Stimulated activated CD4-positive, alpha-beta T cell treated with anti-CD3 and anti-CD28 coated beads, Interleukin-4, amount 100 ng/mL, for 48 hours (primary cell): ENCODE measurements at regions not wholly inside any gene's neighbourhood (a gene's known extent, or its start where the extent isn't known, plus 50 kb on each side); places are given as distances from the start of the nearest gene placed in this dataset.
A peak's percentile ranks its signal among the peaks of the same experiment; 100 is the strongest.

Experiments
- DNase-seq, 2 donors: peaks; one replicate each; pipeline ENCODE4 v3.0.0-alpha.2; 2020; ENCODE audit warnings: low read depth in 2 of 2

GRCh38 chr6:14187406-14187805 is 69.8 kb downstream of the CD83 start:
- DNase-seq = no peak

GRCh38 chr6:14189074-14189473 is 71.5 kb downstream of the CD83 start:
- no peak for DNase-seq

DNA sequence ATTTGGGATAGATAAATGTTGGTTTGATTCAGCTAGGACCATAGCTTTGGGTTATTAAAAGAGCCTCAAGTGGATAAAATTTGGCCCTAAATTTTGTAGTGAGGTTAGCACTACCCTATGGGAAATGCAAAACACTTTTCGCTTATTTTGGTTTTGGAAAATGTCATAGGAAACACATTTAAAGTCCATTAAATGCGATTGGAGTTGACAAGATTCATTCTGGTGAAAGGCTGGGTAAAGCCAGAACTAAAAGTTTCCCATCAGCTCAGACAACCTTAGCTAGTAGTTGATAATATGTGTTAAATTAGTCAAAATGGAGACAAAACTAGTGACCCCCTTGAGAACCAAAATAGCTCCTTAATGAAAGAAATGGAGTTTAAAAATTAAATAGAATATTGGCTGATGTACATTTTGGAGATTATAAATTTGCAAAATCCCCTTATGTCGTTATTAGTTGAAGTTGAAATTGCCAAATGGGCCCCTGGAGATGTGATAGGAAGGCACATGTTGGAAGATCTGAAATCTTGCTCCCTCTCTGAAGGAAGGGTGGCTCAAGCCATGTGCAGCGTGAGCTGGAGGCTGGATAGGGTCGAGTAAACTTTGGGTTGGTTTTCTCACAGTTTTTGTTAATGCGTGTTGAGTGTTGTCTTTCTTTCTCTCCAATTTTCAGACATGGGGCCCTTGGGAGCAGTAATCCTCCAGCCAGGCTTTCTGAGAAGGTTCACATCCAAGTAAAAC is 72.8 kb downstream of the CD83 start:
- DNase-seq = no peak

DNA sequence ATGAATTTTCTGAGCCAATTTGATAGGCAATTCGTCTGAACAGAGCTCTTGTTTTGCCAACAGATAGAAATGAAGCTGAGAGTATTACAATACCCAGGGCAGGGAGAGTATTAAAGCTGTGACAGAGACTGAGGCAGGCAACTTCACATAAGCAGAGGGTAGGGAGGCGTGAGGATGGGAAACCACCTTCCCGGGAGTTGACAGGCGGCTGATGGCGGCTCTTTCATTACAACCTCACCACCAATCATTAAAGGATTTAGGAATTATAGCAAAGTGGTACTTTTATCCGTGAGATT is 73.3 kb downstream of the CD83 start:
- no peak for DNase-seq

GRCh38 chr6:14191761-14192160 is 74.2 kb downstream of the CD83 start:
- no peak for DNase-seq

DNA sequence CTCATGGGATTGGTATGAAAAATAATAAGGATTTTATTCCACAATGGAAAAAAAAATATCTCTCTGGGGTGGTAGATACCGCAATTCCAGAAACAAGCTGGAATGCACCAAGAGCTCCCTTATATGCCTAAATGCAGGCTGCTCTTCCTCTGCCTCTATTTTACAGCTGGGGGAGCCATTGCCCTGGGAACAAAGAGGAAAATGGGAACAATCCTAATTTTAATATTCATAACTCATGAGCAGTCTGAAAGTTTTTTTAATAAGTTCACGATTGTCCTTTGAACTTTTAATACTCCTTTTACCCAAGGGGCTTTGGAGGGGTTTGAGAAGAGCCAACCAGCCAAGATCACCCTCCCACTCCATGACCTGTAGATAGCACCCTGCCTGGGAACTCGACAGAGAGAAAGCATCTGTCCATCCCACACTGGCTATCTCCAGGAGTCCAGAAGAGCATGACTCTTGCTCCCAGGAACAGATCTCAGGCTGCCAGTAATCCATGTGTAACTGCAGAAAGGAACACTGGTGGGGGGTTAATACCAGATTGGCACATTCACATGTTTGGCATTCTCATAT is 74.7 kb downstream of the CD83 start:
- DNase-seq = no peak

DNA sequence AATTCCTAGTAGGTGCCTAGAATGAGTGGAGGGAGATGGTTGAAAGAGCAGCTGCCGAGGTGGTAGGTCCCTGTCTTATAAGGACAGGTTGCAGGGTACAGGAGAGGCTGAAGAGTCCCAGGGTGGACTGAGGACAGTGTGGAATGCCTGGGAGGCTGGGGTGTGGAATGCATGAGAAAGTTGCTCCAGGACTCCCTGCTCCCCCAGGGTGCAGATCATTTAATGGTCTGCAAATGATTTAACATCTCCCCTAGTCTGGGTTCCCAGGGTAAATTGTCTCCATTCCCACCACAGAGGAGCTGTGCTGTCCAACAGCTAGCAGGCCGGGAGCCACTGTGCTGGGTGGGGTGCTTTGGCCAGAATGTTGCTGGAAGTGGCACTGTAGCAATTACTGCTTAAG is 76.0 kb downstream of the CD83 start:
- no peak for DNase-seq

- DNase-seq = no peak
Observed at GRCh38 chr6:14194483-14194882, 76.9 kb downstream of the CD83 start.

DNA sequence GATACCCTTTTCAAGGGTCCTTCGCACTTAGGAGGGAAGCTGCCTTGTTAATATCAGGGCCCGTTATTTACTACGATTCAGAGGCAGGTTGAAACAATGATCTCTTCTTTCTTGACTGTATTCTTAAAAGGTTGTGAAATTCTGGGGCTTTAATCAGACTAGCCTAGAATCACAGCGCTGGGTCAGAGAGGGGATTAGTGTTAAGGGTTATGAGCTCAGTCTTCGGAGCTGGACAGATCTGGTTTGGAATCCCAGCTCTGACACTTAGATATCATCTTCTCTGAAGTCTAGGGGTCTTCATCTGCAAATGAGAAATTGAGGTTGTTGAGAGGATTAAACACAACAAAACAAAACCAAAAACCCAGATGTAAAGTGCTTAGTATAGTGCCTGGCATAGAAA is 77.4 kb downstream of the CD83 start:
- no peak for DNase-seq

DNA sequence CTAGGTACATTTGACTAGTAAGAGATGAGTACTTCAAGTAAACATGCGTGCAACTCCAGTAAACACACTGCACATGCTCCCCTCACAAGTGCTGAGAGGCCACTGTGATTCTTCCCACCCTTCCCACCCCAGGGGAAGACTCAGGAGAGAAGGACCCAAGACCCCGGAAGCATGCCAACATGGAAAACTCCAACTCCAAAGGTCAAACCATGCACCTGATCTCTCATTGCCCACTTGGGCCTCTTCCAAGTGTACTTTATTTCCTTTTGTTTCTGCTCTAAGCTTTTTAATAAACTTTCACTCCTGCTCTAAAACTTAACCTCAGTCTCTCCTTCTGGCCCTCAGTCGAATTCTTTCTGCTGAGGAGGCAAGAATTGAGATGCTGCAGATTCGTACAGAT is 78.5 kb downstream of the CD83 start:
- DNase-seq = no peak

GRCh38 chr6:14197118-14197517 is 79.5 kb downstream of the CD83 start:
- no peak for DNase-seq

DNA sequence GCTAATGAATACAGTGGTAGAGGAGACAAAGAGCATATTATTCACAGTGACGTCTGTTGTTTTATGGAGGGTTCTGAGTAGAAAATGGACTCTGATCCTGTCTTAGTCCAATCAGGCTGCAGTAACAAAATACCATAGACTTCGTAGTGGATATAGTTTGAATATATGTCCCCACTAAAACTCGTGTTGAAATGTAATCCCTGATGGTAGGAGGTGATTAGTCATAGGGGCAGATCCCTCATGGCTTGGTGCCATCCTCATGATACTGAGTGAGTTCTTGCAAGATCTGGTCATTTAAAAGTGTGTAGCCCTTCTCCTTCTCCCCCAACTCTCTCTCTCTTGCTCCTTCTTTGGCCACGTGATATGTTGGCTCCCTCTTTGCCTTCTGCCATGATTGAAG is 82.5 kb downstream of the CD83 start:
- DNase-seq = no peak

DNA sequence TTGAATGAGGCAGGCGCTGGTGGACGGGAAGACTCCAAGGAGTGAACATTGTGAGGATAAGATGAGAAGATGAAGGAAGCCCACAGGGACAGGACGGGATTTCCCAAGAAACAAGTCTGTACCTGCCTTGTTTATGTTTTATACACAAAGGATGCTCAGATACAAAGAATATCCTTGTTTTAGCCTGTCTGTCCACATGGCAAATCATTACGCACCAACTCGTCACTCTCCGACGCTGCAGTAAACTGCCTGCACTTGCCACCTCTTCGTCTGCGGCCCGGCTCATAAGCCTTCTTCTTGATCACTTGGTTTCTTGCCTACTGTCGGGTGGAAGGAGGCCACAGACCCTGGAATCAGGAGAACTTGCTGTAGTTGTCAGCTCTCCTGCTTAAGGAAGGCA is 85.4 kb downstream of the CD83 start:
- no peak for DNase-seq

DNA sequence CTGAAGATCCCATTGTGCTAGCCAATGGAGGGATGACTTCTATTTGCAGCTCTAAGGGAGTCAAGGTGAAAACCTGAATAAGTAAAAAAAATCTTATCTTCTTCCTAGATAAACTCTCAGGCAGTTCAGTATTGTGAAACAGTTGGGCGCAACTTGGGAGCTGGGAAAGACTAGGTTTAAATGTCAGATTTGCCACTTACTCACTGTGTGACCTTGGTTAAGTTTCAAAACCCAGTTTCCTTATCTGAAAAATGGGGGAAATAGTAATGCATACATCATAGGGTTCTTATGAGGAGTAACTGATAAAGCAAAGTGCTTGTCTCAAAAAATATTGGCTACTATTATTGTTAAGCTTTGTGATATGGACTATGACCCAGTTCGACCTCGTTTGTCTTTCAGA is 88.8 kb downstream of the CD83 start:
- no peak for DNase-seq

DNA sequence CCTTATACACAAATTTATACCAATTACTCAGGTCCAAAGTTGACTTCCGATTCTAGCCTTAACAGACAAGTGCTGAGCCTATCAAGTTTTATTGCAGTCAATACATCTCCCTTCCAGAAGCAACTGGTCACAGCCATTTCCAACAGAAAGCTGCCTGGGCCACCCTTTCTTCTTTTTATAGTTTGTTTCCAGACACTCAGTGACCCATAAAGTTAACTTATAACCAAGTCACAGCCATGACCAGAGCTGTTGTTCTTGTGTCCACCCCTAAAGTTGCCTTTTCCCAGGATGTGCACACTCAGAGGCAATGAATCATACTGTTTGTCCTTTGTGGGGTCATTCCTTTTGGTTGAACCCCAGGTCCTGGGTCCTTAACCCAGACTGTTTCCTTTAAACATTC is 89.9 kb downstream of the CD83 start:
- no peak for DNase-seq

DNA sequence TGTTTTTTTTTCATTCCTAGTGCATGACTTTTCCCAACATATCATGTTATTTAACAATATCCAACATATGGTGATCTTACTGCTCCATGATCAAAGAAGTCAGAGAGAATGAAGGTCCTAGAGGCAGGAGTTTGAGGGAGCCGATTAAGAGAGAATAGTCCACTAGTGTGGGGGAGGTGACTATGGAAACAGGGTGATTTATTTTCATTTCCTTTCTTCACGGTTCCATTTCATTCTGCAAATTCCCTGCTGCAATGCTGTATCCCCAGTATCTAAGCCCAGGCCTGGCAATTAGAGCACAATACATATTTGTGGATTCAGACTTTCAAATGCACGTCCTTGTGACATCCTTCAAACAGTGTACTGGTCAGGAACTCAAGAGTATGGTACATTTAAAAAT is 91.4 kb downstream of the CD83 start:
- DNase-seq = no peak

DNA sequence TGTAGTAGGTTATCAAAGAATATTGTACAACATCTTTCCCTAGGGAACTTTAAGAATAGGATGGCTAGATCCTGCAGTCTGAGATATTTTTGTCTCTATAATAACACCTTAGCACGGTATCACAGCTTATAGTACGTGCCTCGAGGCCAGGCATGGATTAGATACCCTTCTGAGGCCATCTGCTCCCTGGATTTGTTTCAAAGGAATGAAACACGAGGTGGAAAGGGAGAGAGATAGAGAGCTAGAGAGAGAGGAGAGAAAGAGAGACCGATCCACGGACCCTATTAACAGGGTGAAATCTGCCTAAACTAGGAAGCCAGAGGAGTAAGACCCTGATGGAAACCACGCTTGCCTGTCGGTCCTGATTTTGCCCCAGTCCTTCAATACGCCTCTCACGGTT is 92.5 kb downstream of the CD83 start:
- no peak for DNase-seq

GRCh38 chr6:14210663-14211561 is 93.3 kb downstream of the CD83 start:
- peak; percentile 85 to 89 for DNase-seq

GRCh38 chr6:14211562-14211942 is 94.0 kb downstream of the CD83 start:
- peak in 1 of 2 donors; percentile 18 for DNase-seq

- no peak for DNase-seq
Observed at GRCh38 chr6:14212020-14212419, 94.4 kb downstream of the CD83 start.

- DNase-seq = no peak
Observed at GRCh38 chr6:14212632-14213031, 95.1 kb downstream of the CD83 start.

GRCh38 chr6:14216946-14217684 is 99.5 kb downstream of the CD83 start:
- DNase-seq = no peak
